ENCODE measurements at regions not wholly inside any gene's neighbourhood (a gene's known extent, or its start where the extent isn't known, plus 50 kb on each side); places are given as distances from the start of the nearest gene placed in this dataset.

GRCh38 chr14:29197557-29197956 lies 431.0 kb downstream of the FOXG1 start:
- no peak for DNase-seq (ENCODE audit: low read depth in 3 of 3, low spot score in 2 of 3)

GRCh38 chr14:29205658-29206057 lies 439.1 kb downstream of the FOXG1 start:
- DNase-seq (ENCODE audit: low read depth in 3 of 3, low spot score in 2 of 3), result no peak

GRCh38 chr14:29215853-29216252 lies 449.3 kb downstream of the FOXG1 start:
- no peak for DNase-seq (ENCODE audit: low read depth in 3 of 3, low spot score in 2 of 3)

- DNase-seq (ENCODE audit: low read depth in 3 of 3, low spot score in 2 of 3), result no peak
Measured at GRCh38 chr14:29216268-29217232, 450.0 kb downstream of the FOXG1 start.

GRCh38 chr14:29217813-29218450 lies 451.3 kb downstream of the FOXG1 start:
- no peak for DNase-seq (ENCODE audit: low read depth in 3 of 3, low spot score in 2 of 3)

- no peak for DNase-seq (ENCODE audit: low read depth in 3 of 3, low spot score in 2 of 3)
Measured at GRCh38 chr14:29220072-29220471, 453.5 kb downstream of the FOXG1 start.

- no peak for DNase-seq (ENCODE audit: low read depth in 3 of 3, low spot score in 2 of 3)
Measured at GRCh38 chr14:29220566-29220965, 454.0 kb downstream of the FOXG1 start.

GRCh38 chr14:29222006-29222405 lies 455.4 kb downstream of the FOXG1 start:
- no peak for DNase-seq (ENCODE audit: low read depth in 3 of 3, low spot score in 2 of 3)

- DNase-seq (ENCODE audit: low read depth in 3 of 3, low spot score in 2 of 3), result peak in 1 of 3 donors; percentile 1
Measured at GRCh38 chr14:29222671-29223268, 456.2 kb downstream of the FOXG1 start.

- DNase-seq (ENCODE audit: low read depth in 3 of 3, low spot score in 2 of 3), result no peak
Measured at GRCh38 chr14:29223947-29224346, 457.4 kb downstream of the FOXG1 start.

GRCh38 chr14:29227631-29228030 lies 461.0 kb downstream of the FOXG1 start:
- no peak for DNase-seq (ENCODE audit: low read depth in 3 of 3, low spot score in 2 of 3)

GRCh38 chr14:29232153-29232552 lies 465.6 kb downstream of the FOXG1 start:
- no peak for DNase-seq (ENCODE audit: low read depth in 3 of 3, low spot score in 2 of 3)

- DNase-seq (ENCODE audit: low read depth in 3 of 3, low spot score in 2 of 3), result no peak
Measured at GRCh38 chr14:29232711-29233110, 466.1 kb downstream of the FOXG1 start.

- DNase-seq (ENCODE audit: low read depth in 3 of 3, low spot score in 2 of 3), result no peak
Measured at GRCh38 chr14:29233188-29233587, 466.6 kb downstream of the FOXG1 start.

GRCh38 chr14:29235991-29236390 lies 469.4 kb downstream of the FOXG1 start:
- no peak for DNase-seq (ENCODE audit: low read depth in 3 of 3, low spot score in 2 of 3)

- DNase-seq (ENCODE audit: low read depth in 3 of 3, low spot score in 2 of 3), result no peak
Measured at GRCh38 chr14:29236401-29236800, 469.8 kb downstream of the FOXG1 start.

- DNase-seq (ENCODE audit: low read depth in 3 of 3, low spot score in 2 of 3), result no peak
Measured at GRCh38 chr14:29236848-29237247, 470.3 kb downstream of the FOXG1 start.

GRCh38 chr14:29240066-29240465 lies 473.5 kb downstream of the FOXG1 start:
- DNase-seq (ENCODE audit: low read depth in 3 of 3, low spot score in 2 of 3), result no peak

GRCh38 chr14:29242755-29243754 lies 476.5 kb downstream of the FOXG1 start:
- DNase-seq (ENCODE audit: low read depth in 3 of 3, low spot score in 2 of 3), result no peak

GRCh38 chr14:29255692-29256091 lies 489.1 kb downstream of the FOXG1 start:
- DNase-seq (ENCODE audit: low read depth in 3 of 3, low spot score in 2 of 3), result no peak
